ENCODE measurements at regions not wholly inside any gene's neighbourhood (a gene's known extent, or its start where the extent isn't known, plus 50 kb on each side); places are given as distances from the start of the nearest gene placed in this dataset.

GRCh38 chr12:69118516-69118915 lies 120.9 kb upstream of the CPSF6 start:
- Mint-ChIP-seq H3K4me1 (ENCODE audit: unreplicated experiment) (no peaks in the 10 kb centered on the region), H3K9me3 (ENCODE audit: unreplicated experiment) (no peaks in the 10 kb centered on the region), H3K4me3 (ENCODE audit: unreplicated experiment) (no peak overlapping the region), H3K27ac (ENCODE audit: unreplicated experiment) (no peak overlapping the region), H3K27me3 (ENCODE audit: unreplicated experiment) (no peaks in the 10 kb centered on the region), H3K36me3 (ENCODE audit: low read depth, unreplicated experiment) (no peaks in the 10 kb centered on the region)
- no peak for TF ChIP-seq CTCF (IDR thresholded peaks at IDR 0.05; ENCODE audit: unreplicated experiment)
- no peak for DNase-seq (ENCODE audit: low spot score)

GRCh38 chr12:69119770-69120169 lies 119.6 kb upstream of the CPSF6 start:
- H3K36me3 Mint-ChIP-seq (ENCODE audit: low read depth, unreplicated experiment), result no peaks in the 10 kb centered on the region
- H3K9me3 Mint-ChIP-seq (ENCODE audit: unreplicated experiment), result no peaks in the 10 kb centered on the region
- no peak overlapping the region for H3K27ac Mint-ChIP-seq (ENCODE audit: unreplicated experiment)
- no peak overlapping the region for H3K4me3 Mint-ChIP-seq (ENCODE audit: unreplicated experiment)
- no peaks in the 10 kb centered on the region for H3K27me3 Mint-ChIP-seq (ENCODE audit: unreplicated experiment)
- H3K4me1 Mint-ChIP-seq (ENCODE audit: unreplicated experiment), result no peaks in the 10 kb centered on the region
- no peak for DNase-seq (ENCODE audit: low spot score)
- no peak for TF ChIP-seq CTCF (IDR thresholded peaks at IDR 0.05; ENCODE audit: unreplicated experiment)

GRCh38 chr12:69120354-69120753 lies 119.0 kb upstream of the CPSF6 start:
- no peaks in the 10 kb centered on the region for H3K9me3 Mint-ChIP-seq (ENCODE audit: unreplicated experiment)
- no peaks in the 10 kb centered on the region for H3K27me3 Mint-ChIP-seq (ENCODE audit: unreplicated experiment)
- peaks cover under 1% of the 10 kb centered on the region for H3K4me1 Mint-ChIP-seq (ENCODE audit: unreplicated experiment)
- DNase-seq (ENCODE audit: low spot score), result no peak
- no peak overlapping the region for H3K27ac Mint-ChIP-seq (ENCODE audit: unreplicated experiment)
- no peak overlapping the region for H3K4me3 Mint-ChIP-seq (ENCODE audit: unreplicated experiment)
- no peak for TF ChIP-seq CTCF (IDR thresholded peaks at IDR 0.05; ENCODE audit: unreplicated experiment)
- no peaks in the 10 kb centered on the region for H3K36me3 Mint-ChIP-seq (ENCODE audit: low read depth, unreplicated experiment)

- DNase-seq (ENCODE audit: low spot score), result no peak
- H3K27ac Mint-ChIP-seq (ENCODE audit: unreplicated experiment), result no peak overlapping the region
- H3K27me3 Mint-ChIP-seq (ENCODE audit: unreplicated experiment), result no peaks in the 10 kb centered on the region
- no peak for TF ChIP-seq CTCF (IDR thresholded peaks at IDR 0.05; ENCODE audit: unreplicated experiment)
- H3K4me3 Mint-ChIP-seq (ENCODE audit: unreplicated experiment), result no peak overlapping the region
- peaks cover 2% of the 10 kb centered on the region for H3K4me1 Mint-ChIP-seq (ENCODE audit: unreplicated experiment)
- no peaks in the 10 kb centered on the region for H3K9me3 Mint-ChIP-seq (ENCODE audit: unreplicated experiment)
- no peaks in the 10 kb centered on the region for H3K36me3 Mint-ChIP-seq (ENCODE audit: low read depth, unreplicated experiment)
These were observed 116.1 kb upstream of the CPSF6 start for GRCh38 chr12:69123311-69123710.

GRCh38 chr12:69123919-69124638 lies 115.3 kb upstream of the CPSF6 start:
- Mint-ChIP-seq H3K9me3 (ENCODE audit: unreplicated experiment) (no peaks in the 10 kb centered on the region), H3K27ac (ENCODE audit: unreplicated experiment) (no peak overlapping the region), H3K4me3 (ENCODE audit: unreplicated experiment) (no peak overlapping the region), H3K4me1 (ENCODE audit: unreplicated experiment) (peaks cover 2% of the 10 kb centered on the region), H3K36me3 (ENCODE audit: low read depth, unreplicated experiment) (no peaks in the 10 kb centered on the region), H3K27me3 (ENCODE audit: unreplicated experiment) (no peaks in the 10 kb centered on the region)
- TF ChIP-seq CTCF (IDR thresholded peaks at IDR 0.05; ENCODE audit: unreplicated experiment), result no peak
- no peak for DNase-seq (ENCODE audit: low spot score)
